ENCODE measurements at regions not wholly inside any gene's neighbourhood (a gene's known extent, or its start where the extent isn't known, plus 50 kb on each side); places are given as distances from the start of the nearest gene placed in this dataset.

DNA sequence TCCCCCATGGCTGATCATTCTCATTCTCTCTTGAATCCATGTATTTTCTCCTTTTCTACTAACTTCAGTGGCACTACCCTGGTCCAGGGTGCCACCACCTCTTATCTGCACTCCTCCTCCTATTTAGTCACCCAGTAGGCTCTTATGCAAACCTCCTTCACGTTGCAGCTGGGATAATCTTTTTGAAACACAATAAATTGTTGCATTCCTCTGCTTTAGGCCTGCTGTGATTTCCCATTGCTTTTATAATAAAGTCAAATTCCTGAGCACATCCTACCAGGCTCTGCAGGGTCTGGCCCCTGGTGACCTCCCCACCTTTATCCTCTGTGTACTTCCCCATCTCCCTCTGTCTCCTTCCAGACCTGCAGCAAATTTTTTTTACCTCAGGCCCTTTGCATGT, 112.7 kb upstream of the KIAA1217 start:
- TF ChIP-seq, protein P1, sequence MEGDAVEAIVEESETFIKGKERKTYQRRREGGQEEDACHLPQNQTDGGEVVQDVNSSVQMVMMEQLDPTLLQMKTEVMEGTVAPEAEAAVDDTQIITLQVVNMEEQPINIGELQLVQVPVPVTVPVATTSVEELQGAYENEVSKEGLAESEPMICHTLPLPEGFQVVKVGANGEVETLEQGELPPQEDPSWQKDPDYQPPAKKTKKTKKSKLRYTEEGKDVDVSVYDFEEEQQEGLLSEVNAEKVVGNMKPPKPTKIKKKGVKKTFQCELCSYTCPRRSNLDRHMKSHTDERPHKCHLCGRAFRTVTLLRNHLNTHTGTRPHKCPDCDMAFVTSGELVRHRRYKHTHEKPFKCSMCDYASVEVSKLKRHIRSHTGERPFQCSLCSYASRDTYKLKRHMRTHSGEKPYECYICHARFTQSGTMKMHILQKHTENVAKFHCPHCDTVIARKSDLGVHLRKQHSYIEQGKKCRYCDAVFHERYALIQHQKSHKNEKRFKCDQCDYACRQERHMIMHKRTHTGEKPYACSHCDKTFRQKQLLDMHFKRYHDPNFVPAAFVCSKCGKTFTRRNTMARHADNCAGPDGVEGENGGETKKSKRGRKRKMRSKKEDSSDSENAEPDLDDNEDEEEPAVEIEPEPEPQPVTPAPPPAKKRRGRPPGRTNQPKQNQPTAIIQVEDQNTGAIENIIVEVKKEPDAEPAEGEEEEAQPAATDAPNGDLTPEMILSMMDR (IDR thresholded peaks at IDR 0.05): no peak
- no peak for TF ChIP-seq POLR2A (IDR thresholded peaks at IDR 0.05)

All from Peyer's patch (tissue), 4 donors.